ENCODE measurements at regions not wholly inside any gene's neighbourhood (a gene's known extent, or its start where the extent isn't known, plus 50 kb on each side); places are given as distances from the start of the nearest gene placed in this dataset.
A peak's percentile ranks its signal among the peaks of the same experiment; 100 is the strongest.

DNA sequence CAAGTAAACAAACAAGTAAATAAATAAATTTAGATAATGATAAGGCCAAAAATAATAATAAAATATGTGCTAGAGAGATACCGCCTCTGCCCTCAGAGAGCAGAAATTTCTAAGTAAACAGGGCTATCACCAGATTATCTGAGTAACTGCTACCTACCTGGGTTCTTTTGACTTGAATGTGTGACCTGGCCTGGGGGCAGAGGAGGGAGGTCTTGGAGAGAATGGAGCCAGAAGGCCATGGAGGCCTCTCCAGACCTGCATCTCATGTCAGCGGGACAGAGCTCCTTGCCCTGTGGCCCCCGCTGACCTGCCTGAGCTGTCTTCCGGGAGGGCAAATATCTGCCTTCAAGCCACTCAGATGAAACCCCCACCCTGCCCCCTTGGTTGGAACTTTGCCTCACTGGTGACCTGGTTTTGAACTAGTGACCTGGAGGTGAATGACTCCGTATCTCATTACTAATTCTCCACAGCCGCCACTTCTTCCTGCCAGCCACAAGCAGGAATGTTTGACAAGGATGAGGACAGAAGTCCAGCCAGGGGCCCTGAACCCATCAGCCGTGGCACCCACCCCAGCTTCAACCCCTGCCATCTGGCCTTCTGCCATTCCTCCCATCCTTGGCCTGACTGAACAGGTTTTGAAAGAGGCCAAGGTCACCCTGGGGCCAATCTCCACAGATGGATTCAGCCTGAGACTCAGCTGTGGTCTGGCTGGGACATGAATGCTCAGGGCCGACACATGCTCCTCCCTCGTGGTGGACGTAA, 86.8 kb upstream of the PARP11 start (continued):
- TF ChIP-seq SKI (IDR thresholded peaks at IDR 0.05; ENCODE audit: partially characterized antibody) (peak; percentile 95), SOX13 (IDR thresholded peaks at IDR 0.05) (no peak), SOX13 (CRISPR knock-in tag; conservative IDR thresholded peaks at IDR 0.05 in 1 of 2, IDR thresholded peaks at IDR 0.05 in 1 of 2) (peak in 1 of 2 experiments; percentile 61; a peak in 2 of 4 replicates), PITX1 (CRISPR knock-in tag; IDR thresholded peaks at IDR 0.05) (peak; percentile 33; the same call in 1 of the 2 replicates), ZNF343 (CRISPR knock-in tag; IDR thresholded peaks at IDR 0.05) (0 out of 2 replicates have a peak, but pooled peaks have one; percentile 53), ZNF3 (CRISPR knock-in tag; IDR thresholded peaks at IDR 0.05) (no peak), SOX6 (IDR thresholded peaks at IDR 0.05) (no peak), SOX6 (CRISPR knock-in tag; IDR thresholded peaks at IDR 0.05) (peak; percentile 74), ZNF761 (CRISPR knock-in tag; conservative IDR thresholded peaks at IDR 0.05) (no peak), PAF1 (CRISPR knock-in tag; IDR thresholded peaks at IDR 0.05) (no peak), THYN1 (CRISPR knock-in tag; IDR thresholded peaks at IDR 0.05; ENCODE audit: borderline replicate concordance, low read depth) (no peak), KMT2A (CRISPR knock-in tag; IDR thresholded peaks at IDR 0.05) (no peak), MED1 (CRISPR knock-in tag; IDR thresholded peaks at IDR 0.05) (no peak; the same call in 1 of the 2 replicates), BORCS8-MEF2B (CRISPR knock-in tag; IDR thresholded peaks at IDR 0.05) (peak; percentile 53; the same call in 1 of the 2 replicates), TEAD3 (CRISPR knock-in tag; optimal IDR thresholded peaks at IDR 0.05; ENCODE audit: borderline replicate concordance) (peak; percentile 70), SOX5 (CRISPR knock-in tag; IDR thresholded peaks at IDR 0.05; ENCODE audit: borderline replicate concordance) (no peak)
- TF ChIP-seq, protein P1, sequence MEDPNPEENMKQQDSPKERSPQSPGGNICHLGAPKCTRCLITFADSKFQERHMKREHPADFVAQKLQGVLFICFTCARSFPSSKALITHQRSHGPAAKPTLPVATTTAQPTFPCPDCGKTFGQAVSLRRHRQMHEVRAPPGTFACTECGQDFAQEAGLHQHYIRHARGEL (CRISPR knock-in tag; IDR thresholded peaks at IDR 0.05): no peak
- TF ChIP-seq, protein P2, sequence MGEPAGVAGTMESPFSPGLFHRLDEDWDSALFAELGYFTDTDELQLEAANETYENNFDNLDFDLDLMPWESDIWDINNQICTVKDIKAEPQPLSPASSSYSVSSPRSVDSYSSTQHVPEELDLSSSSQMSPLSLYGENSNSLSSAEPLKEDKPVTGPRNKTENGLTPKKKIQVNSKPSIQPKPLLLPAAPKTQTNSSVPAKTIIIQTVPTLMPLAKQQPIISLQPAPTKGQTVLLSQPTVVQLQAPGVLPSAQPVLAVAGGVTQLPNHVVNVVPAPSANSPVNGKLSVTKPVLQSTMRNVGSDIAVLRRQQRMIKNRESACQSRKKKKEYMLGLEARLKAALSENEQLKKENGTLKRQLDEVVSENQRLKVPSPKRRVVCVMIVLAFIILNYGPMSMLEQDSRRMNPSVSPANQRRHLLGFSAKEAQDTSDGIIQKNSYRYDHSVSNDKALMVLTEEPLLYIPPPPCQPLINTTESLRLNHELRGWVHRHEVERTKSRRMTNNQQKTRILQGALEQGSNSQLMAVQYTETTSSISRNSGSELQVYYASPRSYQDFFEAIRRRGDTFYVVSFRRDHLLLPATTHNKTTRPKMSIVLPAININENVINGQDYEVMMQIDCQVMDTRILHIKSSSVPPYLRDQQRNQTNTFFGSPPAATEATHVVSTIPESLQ (CRISPR knock-in tag; conservative IDR thresholded peaks at IDR 0.05): no peak
- TF ChIP-seq, protein P3, sequence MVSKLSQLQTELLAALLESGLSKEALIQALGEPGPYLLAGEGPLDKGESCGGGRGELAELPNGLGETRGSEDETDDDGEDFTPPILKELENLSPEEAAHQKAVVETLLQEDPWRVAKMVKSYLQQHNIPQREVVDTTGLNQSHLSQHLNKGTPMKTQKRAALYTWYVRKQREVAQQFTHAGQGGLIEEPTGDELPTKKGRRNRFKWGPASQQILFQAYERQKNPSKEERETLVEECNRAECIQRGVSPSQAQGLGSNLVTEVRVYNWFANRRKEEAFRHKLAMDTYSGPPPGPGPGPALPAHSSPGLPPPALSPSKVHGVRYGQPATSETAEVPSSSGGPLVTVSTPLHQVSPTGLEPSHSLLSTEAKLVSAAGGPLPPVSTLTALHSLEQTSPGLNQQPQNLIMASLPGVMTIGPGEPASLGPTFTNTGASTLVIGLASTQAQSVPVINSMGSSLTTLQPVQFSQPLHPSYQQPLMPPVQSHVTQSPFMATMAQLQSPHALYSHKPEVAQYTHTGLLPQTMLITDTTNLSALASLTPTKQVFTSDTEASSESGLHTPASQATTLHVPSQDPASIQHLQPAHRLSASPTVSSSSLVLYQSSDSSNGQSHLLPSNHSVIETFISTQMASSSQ (IDR thresholded peaks at IDR 0.05; ENCODE audit: low read depth): no peak
- TF ChIP-seq, protein P3 (CRISPR knock-in tag; IDR thresholded peaks at IDR 0.05; ENCODE audit: borderline replicate concordance): peak; percentile 66
- TF ChIP-seq, protein P4, sequence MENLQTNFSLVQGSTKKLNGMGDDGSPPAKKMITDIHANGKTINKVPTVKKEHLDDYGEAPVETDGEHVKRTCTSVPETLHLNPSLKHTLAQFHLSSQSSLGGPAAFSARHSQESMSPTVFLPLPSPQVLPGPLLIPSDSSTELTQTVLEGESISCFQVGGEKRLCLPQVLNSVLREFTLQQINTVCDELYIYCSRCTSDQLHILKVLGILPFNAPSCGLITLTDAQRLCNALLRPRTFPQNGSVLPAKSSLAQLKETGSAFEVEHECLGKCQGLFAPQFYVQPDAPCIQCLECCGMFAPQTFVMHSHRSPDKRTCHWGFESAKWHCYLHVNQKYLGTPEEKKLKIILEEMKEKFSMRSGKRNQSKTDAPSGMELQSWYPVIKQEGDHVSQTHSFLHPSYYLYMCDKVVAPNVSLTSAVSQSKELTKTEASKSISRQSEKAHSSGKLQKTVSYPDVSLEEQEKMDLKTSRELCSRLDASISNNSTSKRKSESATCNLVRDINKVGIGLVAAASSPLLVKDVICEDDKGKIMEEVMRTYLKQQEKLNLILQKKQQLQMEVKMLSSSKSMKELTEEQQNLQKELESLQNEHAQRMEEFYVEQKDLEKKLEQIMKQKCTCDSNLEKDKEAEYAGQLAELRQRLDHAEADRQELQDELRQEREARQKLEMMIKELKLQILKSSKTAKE (CRISPR knock-in tag; IDR thresholded peaks at IDR 0.05; ENCODE audit: borderline replicate concordance): peak; percentile 85
- TF ChIP-seq, protein P5, sequence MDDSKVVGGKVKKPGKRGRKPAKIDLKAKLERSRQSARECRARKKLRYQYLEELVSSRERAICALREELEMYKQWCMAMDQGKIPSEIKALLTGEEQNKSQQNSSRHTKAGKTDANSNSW (CRISPR knock-in tag; IDR thresholded peaks at IDR 0.05; ENCODE audit: borderline replicate concordance): no peak
